GM19463 (cell line): ENCODE measurements at regions not wholly inside any gene's neighbourhood (a gene's known extent, or its start where the extent isn't known, plus 50 kb on each side); places are given as distances from the start of the nearest gene placed in this dataset.
"Not testable (repeated sequence)": the region's sequence is repeated elsewhere in the genome, so short reads cannot be mapped to it uniquely, and the experiment has no call there.

ENCODE experiments used
- ATAC-seq: cut with Tn5 transposase; IDR thresholded peaks from one replicate; pipeline ENCODE4 v1.9.1; 2021; ENCODE audit warnings: mild to moderate bottlenecking, moderate library complexity; ENCODE audit not compliant: unreplicated experiment

DNA sequence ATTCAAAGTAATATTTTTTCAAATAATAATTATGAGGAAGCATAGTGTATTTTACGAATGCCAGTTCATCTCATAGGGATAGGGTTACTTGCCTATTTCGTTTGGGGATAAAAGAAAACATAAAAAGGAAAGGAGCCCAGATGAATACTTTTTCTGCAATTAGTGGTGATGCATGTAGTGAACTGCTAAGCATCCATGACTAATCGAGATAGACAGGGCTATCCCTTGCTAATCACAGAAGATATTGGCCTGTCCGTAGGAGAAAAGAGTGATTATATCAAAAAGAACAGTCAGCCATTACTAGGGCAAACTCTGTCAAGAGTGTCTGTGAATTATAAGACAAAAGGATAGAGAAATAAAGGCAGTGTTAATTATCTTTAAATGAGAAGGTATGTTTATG lies 746.1 kb downstream of the C4orf33 start:
- ATAC-seq, result no peak

DNA sequence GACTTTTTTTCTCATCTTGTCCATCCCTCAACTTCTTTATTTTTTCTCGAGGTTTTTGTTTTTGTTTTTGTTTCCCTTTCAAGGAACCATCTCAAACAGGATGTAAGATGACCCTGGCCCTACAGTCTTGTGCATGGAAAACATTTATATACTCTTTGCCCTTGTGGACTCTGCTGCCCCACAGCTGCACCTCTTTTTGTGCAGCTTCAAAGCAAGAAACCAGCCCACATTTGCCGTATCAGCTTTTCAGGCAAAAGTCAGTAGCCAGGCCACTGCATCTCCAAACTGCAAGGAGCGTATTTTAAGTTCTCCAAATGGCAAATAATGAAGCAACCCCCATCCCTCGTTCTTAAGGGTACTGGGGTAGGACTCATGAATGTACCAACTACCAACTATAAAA lies 756.5 kb downstream of the C4orf33 start:
- ATAC-seq, result no peak

DNA sequence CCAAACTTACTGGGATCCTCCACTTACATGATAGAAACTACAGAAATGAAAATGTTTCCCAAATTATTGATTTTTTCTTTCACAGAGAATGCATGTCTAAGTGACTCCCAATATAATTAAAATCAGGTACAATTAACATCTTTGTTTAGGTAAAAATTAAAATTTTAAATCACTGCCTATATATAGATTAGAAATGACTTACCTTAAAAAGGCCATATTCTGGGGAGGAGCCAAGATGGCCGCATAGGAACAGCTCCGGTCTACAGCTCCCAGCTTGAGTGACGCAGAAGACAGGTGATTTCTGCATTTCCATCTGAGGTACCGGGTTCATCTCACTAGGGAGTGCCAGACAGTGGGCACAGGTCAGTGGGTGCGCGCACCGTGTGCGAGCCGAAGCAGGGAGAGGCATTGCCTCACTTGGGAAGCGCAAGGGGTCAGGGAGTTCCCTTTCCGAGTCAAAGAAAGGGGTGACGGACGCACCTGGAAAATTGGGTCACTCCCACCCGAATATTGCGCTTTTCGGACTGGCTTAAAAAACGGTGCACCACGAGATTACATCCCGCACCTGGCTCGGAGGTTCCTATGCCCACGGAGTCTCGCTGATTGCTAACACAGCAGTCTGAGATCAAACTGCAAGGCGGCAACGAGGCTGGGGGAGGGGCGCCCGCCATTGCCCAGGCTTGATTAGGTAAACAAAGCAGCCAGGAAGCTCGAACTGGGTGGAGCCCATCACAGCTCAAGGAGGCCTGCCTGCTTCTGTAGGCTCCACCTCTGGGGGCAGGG lies 757.9 kb downstream of the C4orf33 start:
- ATAC-seq, result not testable (repeated sequence)

DNA sequence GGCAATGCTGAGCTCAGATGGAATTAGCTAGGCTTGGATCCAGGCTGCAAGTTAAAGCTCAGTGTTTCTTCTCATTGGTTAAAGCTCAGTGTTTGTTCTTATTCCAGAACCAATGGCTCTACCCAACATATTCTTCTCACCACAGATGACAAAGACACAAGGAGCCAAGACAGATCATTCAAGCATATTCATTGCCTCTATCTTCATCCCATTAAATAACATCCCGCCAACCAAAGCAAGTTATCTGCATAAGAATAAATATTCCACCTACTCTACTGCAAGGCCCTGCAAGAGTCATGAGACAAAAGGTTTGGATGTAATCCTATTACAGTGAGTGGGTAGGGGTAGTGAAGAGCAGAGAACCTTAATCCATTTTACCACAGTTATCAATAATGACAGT lies 766.5 kb downstream of the C4orf33 start:
- ATAC-seq, result no peak

DNA sequence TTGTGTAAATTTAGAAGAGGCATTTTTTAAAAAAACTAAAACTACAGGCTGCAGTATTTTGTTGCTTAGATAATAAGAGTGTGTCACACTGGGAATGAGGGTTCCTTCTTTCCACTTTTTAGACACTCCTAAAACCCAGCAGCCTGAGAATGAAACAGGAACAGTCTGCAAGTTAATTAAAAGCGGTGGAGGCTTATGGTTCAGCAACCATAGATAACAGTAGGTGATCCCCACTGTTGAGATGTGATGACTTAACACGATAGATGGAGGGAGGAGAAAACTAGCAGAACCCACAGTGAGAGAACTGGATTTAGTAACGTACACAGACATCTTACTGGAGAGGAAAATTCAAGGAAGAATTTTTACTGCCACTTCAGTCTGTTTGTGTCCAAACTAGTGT lies 767.3 kb downstream of the C4orf33 start:
- no peak for ATAC-seq

DNA sequence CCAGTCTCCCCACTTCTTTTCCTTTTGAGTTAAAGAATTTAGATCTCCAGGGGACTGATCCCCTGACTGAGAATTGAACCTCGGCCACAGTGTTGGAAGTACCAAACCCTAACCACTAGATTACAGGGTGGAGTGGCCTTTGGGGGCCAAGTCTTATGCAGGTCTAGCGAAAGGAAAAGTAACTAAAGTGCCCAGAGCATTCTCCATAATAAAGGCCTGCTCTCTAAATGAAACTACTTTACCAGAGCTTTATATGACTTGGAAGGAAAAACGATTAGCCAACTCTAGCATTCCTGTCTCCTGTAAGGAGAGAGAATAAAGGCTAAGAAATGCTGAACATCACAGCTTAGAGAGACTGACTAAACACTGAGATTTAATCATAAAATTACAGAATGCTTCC lies 788.0 kb downstream of the C4orf33 start:
- no peak for ATAC-seq

DNA sequence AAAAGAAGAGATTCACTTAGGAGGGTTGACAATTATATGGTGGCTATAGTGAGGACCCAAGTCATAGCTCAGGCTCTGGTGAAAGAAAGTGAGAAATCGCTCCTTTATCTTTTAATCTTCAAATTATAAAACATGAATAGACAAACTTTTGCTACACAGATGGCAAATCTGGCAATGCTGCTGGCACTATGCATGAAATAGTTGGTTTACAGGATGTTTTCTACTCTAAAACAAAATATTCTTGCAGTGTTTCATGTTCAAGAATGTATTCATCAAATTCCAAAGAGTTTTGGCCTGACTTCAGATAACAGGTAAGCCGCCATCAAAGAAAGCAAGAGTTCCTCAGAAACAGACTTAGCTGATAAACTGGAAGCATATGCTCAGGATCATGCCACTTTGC lies 801.2 kb downstream of the C4orf33 start:
- ATAC-seq, result no peak

DNA sequence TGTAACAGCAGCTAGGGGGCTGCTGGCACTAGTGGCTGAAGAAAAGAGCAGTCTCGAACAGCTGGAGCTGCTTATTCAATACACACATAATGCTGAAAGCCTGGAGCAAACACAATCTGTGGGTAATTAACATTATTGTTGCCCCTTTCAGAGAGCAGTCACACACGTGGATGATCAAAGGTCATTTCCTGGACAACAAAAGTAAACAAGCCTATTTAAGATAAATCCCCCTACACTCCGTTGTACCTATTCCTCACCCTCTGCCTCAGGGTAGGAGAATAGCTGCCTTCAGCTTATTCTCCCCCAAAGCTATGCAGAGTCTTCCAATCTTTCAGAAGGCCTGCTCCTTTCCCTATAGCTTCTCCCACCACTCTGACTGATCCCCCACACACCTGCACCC lies 803.9 kb downstream of the C4orf33 start:
- no peak for ATAC-seq

DNA sequence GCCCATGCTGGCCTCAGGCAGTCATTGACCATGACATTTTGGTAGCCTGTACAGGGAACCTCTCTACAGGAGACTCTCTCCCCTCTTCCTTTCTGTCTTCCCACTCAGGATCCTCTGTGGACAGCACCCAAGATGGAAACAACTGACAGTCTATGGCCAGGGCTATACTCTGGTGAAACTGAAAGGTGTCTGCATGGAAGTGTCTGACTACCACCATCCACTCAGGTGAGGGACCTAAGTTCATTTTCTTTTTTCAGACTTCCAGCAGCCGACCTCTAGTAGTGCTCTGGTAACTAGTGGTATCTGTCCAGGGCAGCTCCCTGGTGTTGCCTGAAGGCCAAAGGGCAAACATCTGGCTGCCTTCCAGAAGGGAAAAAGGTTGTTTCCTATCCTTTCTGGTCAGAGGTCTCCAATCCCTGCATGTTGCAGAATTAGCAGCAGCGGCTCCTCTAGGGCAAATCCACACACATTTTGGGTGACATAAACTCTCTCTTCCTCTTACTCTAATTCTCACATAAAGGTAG lies 804.5 kb downstream of the C4orf33 start:
- no peak for ATAC-seq

DNA sequence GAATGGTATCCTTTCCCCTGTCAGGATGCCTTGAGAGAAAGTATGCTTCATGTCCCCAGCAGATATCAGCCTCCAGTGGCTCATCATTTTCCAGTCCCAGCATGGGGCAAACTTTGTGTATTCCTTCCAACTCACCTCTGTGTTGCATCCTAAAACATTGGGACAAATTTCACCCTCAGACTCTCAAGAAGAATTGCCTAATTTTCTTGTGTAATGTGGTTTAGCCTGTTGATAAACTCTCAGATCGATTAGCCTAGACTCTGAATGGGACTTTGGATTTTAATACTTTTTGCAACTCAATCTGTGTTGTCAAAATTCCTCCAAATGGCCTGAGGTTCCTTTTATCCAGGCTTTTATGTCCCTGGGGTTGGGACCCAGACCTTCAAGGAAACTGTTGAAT lies 805.3 kb downstream of the C4orf33 start:
- no peak for ATAC-seq

DNA sequence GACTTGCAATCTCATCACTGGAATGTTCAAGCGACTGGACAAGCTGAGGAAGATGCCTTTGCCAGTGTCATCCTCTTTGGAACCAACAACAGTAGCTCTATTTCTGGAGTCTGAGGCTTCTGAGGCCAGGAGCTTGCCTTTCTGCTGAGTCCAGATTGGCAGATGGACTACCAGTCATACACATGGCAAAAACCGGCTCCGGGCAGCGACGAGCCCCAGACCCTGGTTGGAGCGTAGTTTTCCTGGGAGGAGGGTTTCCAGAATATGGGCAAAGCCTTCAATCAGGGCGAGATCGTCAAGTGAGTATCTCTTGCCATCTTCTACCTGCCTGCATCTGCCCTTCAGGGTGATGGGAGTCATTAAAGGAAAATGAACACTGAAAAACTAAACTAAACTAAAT lies 807.9 kb downstream of the C4orf33 start:
- no peak for ATAC-seq

DNA sequence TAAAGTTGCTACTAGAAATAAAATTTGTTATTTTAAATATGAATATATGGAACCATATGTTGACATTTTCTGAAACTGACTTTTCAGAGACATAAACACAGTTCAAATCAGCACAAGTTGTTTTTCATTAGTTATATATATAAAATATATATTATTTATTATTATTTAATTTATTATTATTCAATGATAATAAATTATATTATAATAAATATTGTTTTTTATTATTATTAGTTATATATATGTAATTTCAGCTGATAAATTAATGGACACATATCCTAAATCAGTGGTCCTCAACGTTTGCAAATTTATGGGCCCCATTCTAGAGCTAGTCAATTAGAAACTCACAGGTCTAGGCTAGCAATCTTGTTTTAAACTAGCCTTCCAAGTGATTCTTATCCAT lies 809.3 kb downstream of the C4orf33 start:
- ATAC-seq, result no peak

DNA sequence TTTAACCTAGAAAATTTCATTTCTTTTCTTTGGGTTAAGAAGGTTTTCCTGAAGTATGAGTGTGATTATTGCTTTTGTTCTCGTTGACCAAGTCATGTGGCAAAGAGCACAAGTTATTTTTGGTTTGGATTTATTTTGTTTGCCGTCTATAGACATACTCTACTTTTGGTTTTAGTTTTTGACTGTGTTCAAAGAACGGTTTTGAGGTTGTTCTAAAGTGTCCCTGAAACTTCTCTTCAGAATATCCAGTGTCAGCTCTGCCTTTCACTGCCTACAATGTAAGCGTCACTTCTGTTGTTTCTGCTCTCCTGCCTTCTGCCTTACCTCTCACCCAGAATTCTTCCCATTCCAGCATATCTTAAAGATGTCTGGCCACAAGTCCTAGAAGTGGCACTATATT lies 812.2 kb downstream of the C4orf33 start:
- no peak for ATAC-seq

DNA sequence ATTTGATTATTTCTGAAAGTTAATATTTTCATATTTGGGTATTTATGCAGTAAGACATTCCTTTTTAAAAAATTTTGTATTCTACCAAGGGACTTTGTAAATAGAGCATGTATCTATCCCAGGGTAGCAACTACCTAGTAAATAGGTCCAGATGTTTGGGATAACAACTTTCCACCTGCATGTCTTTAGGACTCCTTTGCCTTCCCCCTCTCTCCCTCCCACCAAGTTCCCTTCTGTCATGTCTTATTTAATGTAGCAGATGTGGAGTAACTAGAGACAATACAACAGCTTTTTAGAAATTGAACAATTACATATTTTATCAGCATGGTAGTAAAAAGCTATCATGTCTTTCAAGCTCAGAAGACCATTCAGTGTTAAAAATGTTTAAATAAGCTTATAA lies 821.0 kb downstream of the C4orf33 start:
- no peak for ATAC-seq

DNA sequence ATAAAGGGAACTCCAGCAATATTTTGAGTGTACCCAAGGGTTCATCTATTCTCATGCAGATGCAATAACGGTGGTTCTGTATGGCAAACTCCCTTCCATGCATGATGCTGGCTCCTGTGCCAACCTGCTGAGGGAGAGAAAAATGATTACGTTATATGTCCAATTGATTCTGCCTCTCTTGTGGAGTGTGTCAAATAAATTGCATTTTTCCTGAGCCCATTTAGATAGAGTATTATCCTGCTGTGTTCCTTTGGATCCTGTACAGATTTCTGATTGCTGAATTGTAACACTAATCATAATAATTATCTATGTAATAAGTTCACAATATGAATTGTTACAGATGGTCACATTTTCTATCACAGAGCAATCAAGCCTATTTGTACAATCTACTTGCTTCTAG lies 821.7 kb downstream of the C4orf33 start:
- ATAC-seq, result no peak

DNA sequence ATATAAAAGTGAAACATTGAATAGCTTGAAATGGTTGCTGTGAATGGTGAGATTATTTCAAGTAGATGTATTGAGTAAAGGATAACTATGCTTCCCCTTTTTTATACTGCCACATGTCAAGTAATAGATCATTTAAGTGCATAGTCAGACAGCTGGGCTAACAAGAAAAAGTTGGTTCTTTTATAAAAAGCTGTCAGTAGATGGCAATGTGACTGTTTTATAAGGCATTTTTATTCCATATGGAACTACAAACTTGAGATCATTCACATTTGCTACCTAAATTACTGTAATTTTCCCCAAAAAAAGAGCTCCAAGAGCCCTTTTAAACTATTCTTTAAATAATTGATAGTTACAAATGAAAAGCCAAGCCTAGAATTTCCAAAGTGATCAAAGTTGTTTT lies 831.0 kb downstream of the C4orf33 start:
- no peak for ATAC-seq

DNA sequence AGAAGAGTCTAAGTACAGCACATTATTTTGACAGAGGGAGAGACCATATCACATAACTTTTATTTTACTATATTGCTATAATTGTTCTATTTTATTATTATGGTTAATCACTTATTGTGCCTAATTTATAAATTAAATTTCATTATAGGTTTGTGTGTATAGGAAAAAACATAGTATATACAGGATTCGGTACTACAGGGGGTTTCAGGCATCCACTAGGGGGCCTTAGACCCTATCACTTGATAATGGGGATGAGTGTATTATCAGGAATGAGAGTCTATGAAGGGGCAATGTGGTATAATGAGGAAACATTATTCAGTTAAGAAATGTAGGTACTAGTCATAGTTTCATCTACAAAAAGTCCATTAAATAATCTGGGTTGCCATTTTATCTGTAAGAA lies 833.1 kb downstream of the C4orf33 start:
- peak; percentile 64 for ATAC-seq

DNA sequence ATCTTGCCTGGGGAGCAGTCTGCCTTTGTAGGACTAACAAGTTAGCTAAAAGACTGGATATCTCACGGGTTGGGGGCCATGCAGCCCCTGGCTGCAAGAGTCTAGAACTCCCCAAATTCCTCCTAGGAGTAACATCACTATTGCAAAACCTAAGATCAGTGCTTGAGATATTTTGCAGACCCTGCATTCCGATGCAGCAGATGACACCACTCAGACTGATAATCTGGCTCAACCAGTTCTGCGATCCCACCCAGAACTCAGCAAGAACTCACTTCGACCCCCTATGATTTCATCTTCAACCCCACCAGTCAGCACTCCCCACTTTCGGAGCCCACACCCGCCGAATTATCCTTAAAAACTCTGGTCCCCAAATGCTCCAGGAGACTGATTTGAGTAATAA lies 834.0 kb downstream of the C4orf33 start:
- no peak for ATAC-seq

DNA sequence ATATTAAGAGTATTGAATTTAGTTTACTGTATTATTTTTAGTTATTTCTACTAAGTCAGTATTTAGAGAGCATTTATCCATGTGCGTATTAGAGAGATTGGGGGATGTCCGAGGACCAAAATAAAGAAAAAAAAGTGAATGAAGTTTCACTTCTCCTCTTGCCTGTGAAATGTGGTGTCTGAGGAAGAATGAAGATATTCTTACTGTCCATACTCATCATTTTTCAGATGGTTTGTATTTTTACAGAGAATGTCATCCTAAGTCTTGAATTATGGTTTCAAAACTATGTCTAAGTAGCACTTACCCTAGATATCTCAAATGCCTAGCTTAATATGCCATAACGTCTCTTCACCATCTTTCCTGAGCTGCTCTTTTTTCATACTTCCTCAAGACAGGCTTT lies 854.3 kb downstream of the C4orf33 start:
- no peak for ATAC-seq

DNA sequence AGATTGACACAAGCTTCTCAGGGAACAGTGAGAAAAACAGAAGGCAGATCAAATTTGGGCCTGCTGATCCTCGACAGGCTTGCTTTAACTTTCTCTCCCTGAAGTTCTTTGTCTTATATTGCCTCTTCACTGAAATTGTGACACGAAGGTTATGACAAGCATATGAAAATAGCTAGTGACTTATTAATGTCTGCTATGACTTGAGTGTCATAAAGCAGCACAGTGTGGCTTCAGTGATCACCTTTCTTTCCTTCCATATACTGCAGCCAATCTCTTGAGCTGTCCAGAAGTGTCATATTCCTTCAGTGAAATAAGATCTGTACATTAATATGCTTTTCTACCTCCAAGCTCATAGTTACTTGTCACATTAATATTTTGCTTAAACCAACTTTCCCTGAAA lies 870.2 kb downstream of the C4orf33 start:
- ATAC-seq, result peak; percentile 87

DNA sequence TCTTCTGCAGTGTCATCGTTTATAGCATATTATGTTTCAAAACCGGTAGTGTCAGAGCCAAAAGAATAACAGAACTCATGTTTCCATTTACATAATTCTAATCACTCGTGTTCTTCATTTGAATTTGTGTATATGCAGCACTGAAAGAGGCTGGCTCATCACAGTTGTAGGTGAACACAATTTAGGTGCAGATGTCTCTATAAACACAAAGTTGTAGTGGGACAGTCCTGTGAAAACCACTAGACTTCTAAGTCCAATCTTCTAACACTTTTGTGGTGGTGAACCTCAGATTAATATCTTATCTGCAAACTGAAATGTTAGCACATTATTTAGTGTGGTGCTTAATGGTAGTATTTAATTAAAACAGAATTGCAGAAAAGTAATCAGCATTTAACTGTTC lies 872.4 kb downstream of the C4orf33 start:
- ATAC-seq, result no peak

DNA sequence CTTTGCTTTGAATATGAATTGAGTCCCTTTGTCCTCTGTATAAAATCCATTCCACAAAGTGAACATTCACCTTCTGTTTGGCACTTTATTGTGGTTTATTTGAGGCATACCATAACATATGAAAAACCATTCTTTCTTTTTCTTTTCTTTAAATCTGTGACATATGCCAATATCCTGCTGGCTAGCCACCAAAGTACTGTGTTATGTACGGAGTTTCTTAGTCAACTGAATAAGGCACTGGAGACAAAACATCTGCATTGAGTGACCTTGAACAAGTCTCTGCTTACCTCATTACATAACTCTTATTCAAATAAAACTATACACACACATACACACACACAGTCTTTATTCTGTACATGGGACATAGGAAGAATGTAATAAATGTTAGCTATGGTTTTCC lies 872.8 kb downstream of the C4orf33 start:
- no peak for ATAC-seq

DNA sequence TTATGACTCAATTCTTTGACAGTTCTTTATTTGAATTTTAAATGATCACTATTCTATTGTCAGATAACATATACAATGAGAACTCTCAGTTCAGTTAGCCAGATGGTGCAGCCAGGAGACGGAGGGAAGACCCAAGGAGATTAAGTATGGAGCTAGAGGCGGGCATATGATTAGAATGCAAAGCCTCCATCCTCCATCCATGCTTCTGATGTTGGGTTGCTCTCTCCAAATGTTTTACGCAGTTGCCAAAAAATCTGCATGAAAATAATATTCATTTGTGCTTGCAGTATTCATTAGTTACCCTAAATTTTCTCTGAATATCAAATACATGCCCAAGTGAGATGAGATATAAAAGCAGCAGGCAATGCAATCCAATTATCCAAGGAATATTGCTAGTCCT lies 874.8 kb downstream of the C4orf33 start:
- no peak for ATAC-seq
